ENCODE measurements at regions not wholly inside any gene's neighbourhood (a gene's known extent, or its start where the extent isn't known, plus 50 kb on each side); places are given as distances from the start of the nearest gene placed in this dataset.

- TF ChIP-seq CTCF (conservative IDR thresholded peaks at IDR 0.05; ENCODE audit: low read length) (no peak), EZH2phosphoT487 (IDR thresholded peaks at IDR 0.05; ENCODE audit: borderline replicate concordance, low read depth, low read length) (no peak)
Measured at GRCh38 chr13:55893540-55893939, 1247.2 kb upstream of the PRR20A start.
